H1 (cell line): ENCODE measurements at regions not wholly inside any gene's neighbourhood (a gene's known extent, or its start where the extent isn't known, plus 50 kb on each side); places are given as distances from the start of the nearest gene placed in this dataset.

ENCODE experiments used
- CTCF ChIA-PET: fragments of 300-600 bp; sonication (Branson Sonifier 250); formaldehyde crosslinking; loops from one replicate; lab custom pipeline; 2021; ENCODE audit not compliant: partially characterized antibody; lab: Charles Lee
- POLR2A ChIA-PET: fragments of 300-600 bp; sonication (Branson Sonifier 250); formaldehyde crosslinking; loops from one replicate; lab custom pipeline; 2021; ENCODE audit warnings: inconsistent platforms; ENCODE audit not compliant: partially characterized antibody; lab: Charles Lee
- DNase-seq, 2 experiments: peaks; one replicate each; pipeline versions ENCODE4 v3.0.0 to v3.0.0-alpha.2; 2010 to 2022; ENCODE audit warnings: low spot score in 2 of 2, low read depth in 1 of 2, mixed read lengths in 1 of 2
- FAIRE-seq: peaks from 2 replicates; lab custom pipeline; 2011; peaks lifted over from hg19 to GRCh38; lab: Jason Lieb, UNC
- H2AFZ ChIP-seq: 2 replicates; pipeline ENCODE4 v1.8.1; 2012; ENCODE audit warnings: low read length, inconsistent platforms
- H2AK5ac ChIP-seq: 2 replicates; pipeline ENCODE4 v1.6.1; 2013; ENCODE audit warnings: low read depth, low read length
- H2BK120ac ChIP-seq: replicated peaks from 2 replicates; pipeline ENCODE3; 2013; ENCODE audit warnings: low read depth, low read length, inconsistent platforms
- H2BK12ac ChIP-seq: 2 replicates; pipeline ENCODE4 v1.6.1; 2013; ENCODE audit warnings: low read depth, low read length
- H2BK15ac ChIP-seq: 2 replicates; pipeline ENCODE4 v1.6.1; 2013; ENCODE audit warnings: low read length
- H2BK20ac ChIP-seq: 2 replicates; pipeline ENCODE4 v1.6.1; 2013; ENCODE audit warnings: low read length
- H2BK5ac ChIP-seq: 2 replicates; pipeline ENCODE4 v1.6.1; 2013; ENCODE audit warnings: low read depth, low read length
- H3K14ac ChIP-seq: 2 replicates; pipeline ENCODE4 v1.6.1; 2013; ENCODE audit warnings: inconsistent platforms; ENCODE audit not compliant: insufficient read length
- H3K18ac ChIP-seq: 2 replicates; pipeline ENCODE4 v1.6.1; 2013; ENCODE audit warnings: low read length; ENCODE audit errors: extremely low read depth
- H3K23ac ChIP-seq: 2 replicates; pipeline ENCODE4 v1.6.1; 2013; ENCODE audit warnings: inconsistent platforms; ENCODE audit not compliant: insufficient read length
- H3K23me2 ChIP-seq: 2 replicates; pipeline ENCODE4 v1.6.1; 2013; ENCODE audit warnings: low read depth, low read length
- H3K27ac ChIP-seq: 2 replicates; pipeline ENCODE4 v1.6.1; 2011; ENCODE audit warnings: low read depth, low read length, inconsistent platforms
- H3K27me3 ChIP-seq, 4 experiments: replicated peaks in 1 of 4; 1 replicate in 1 of 4; 2 replicates in 3 of 4; pipeline versions ENCODE4 v1.6.1 to v1.8.1; 2011 to 2013; ENCODE audit warnings: low read length in 3 of 4, mild to moderate bottlenecking in 3 of 4, inconsistent platforms in 2 of 4, mixed read lengths in 2 of 4, moderate library complexity in 1 of 4; ENCODE audit not compliant: control insufficient read depth in 3 of 4, insufficient read depth in 3 of 4; ENCODE audit errors: extremely low read depth in 1 of 4
- H3K36me3 ChIP-seq, 4 experiments: 2 replicates each; pipeline versions ENCODE4 v1.6.1 to v1.8.1; 2011 to 2013; ENCODE audit warnings: mild to moderate bottlenecking in 4 of 4, low read length in 3 of 4, moderate library complexity in 2 of 4, control low read depth in 1 of 4, inconsistent platforms in 1 of 4; ENCODE audit not compliant: insufficient read depth in 4 of 4, control insufficient read depth in 2 of 4
- H3K4ac ChIP-seq: replicated peaks from 2 replicates; pipeline ENCODE3; 2013; ENCODE audit warnings: low read length, low read depth, mixed read lengths, inconsistent platforms; ENCODE audit not compliant: insufficient read length
- H3K4me1 ChIP-seq, 4 experiments: replicated peaks in 1 of 4; 1 replicate in 1 of 4; 2 replicates in 3 of 4; pipeline versions ENCODE4 v1.6.1 to v1.8.1; 2011 to 2013; ENCODE audit warnings: low read length in 3 of 4, inconsistent platforms in 2 of 4, mixed read lengths in 1 of 4; ENCODE audit not compliant: insufficient read depth in 4 of 4, control insufficient read depth in 3 of 4
- H3K4me2 ChIP-seq, 2 experiments: 2 replicates each; pipeline versions ENCODE4 v1.6.1 to v1.8.1; 2011 to 2013; ENCODE audit warnings: low read depth in 2 of 2, low read length in 2 of 2, control low read depth in 1 of 2, inconsistent platforms in 1 of 2, mild to moderate bottlenecking in 1 of 2; ENCODE audit not compliant: insufficient read depth in 1 of 2
- H3K4me3 ChIP-seq, 4 experiments: fragments of 200-600, 300-600 bp in 1 of 4; sonication (generic), shearing (Covaris generic), sonication (Bioruptor Twin) in 1 of 4; 2 replicates each; pipeline versions ENCODE4 v1.5.1 to v1.8.1; 2011 to 2016; ENCODE audit warnings: low read length in 4 of 4, low read depth in 3 of 4, control low read depth in 2 of 4, inconsistent platforms in 2 of 4, mild to moderate bottlenecking in 2 of 4, mixed read lengths in 1 of 4, moderate library complexity in 1 of 4; ENCODE audit not compliant: insufficient read depth in 2 of 4; ENCODE audit errors: extremely low read depth in 1 of 4
- H3K56ac ChIP-seq: replicated peaks from 2 replicates; pipeline ENCODE3; 2013; ENCODE audit warnings: low read depth, mild to moderate bottlenecking, mixed read lengths, low read length, inconsistent platforms; ENCODE audit not compliant: insufficient read length
- H3K79me1 ChIP-seq: 2 replicates; pipeline ENCODE4 v1.6.1; 2013; ENCODE audit warnings: low read depth, low read length, control low read depth
- H3K79me2 ChIP-seq, 2 experiments: 2 replicates each; pipeline versions ENCODE4 v1.6.1 to v1.8.1; 2012 to 2013; ENCODE audit warnings: low read length in 2 of 2, mild to moderate bottlenecking in 2 of 2, inconsistent platforms in 1 of 2; ENCODE audit not compliant: insufficient read depth in 2 of 2, control insufficient read depth in 1 of 2
- H3K9ac ChIP-seq, 4 experiments: replicated peaks in 1 of 4; 1 replicate in 1 of 4; 2 replicates in 3 of 4; pipeline versions ENCODE4 v1.6.1 to v1.8.1; 2011 to 2013; ENCODE audit warnings: low read depth in 3 of 4, low read length in 3 of 4, control low read depth in 2 of 4, mild to moderate bottlenecking in 2 of 4, moderate library complexity in 2 of 4, inconsistent platforms in 1 of 4; ENCODE audit errors: extremely low read depth in 1 of 4
- H3K9me3 ChIP-seq, 2 experiments: 2 replicates each; pipeline versions ENCODE4 v1.6.1 to v1.8.1; 2012 to 2013; ENCODE audit warnings: mild to moderate bottlenecking in 2 of 2, moderate library complexity in 2 of 2, control low read depth in 1 of 2, inconsistent platforms in 1 of 2, low read depth in 1 of 2, low read length in 1 of 2, mixed read lengths in 1 of 2; ENCODE audit not compliant: insufficient read depth in 2 of 2
- H4K20me1 ChIP-seq, 2 experiments: replicated peaks in 1 of 2; 2 replicates each; pipeline versions ENCODE3 to v1.8.1; 2011 to 2013; ENCODE audit warnings: inconsistent platforms in 2 of 2, low read length in 2 of 2, mild to moderate bottlenecking in 1 of 2; ENCODE audit not compliant: insufficient read depth in 2 of 2, control insufficient read depth in 1 of 2
- H4K5ac ChIP-seq: 2 replicates; pipeline ENCODE4 v1.6.1; 2013; ENCODE audit warnings: low read length, low read depth, mixed read lengths, inconsistent platforms; ENCODE audit not compliant: insufficient read length
- H4K8ac ChIP-seq: 2 replicates; pipeline ENCODE4 v1.8.0; 2013; ENCODE audit warnings: mild to moderate bottlenecking, moderate library complexity, low read length, inconsistent platforms; ENCODE audit not compliant: insufficient read depth; ENCODE audit errors: extremely low read depth
- H4K91ac ChIP-seq: replicated peaks from 2 replicates; pipeline ENCODE3; 2013; ENCODE audit warnings: low read length, mixed read lengths, inconsistent platforms; ENCODE audit not compliant: insufficient read length
- EZH2 ChIP-seq: fragments of 200-600 bp; sonication (generic); IDR thresholded peaks from 2 replicates; pipeline ENCODE4 v1.7.1; 2012; ENCODE audit warnings: low read depth, mild to moderate bottlenecking, moderate library complexity, low read length, inconsistent platforms; ENCODE audit not compliant: severe bottlenecking
- MAFK ChIP-seq: IDR thresholded peaks from 2 replicates; pipeline ENCODE4 v1.6.1; 2012; ENCODE audit warnings: low read depth, mild to moderate bottlenecking, improper control_type of control experiment, low read length
- NANOG ChIP-seq: IDR thresholded peaks from 2 replicates; pipeline ENCODE4 v1.6.1; 2011; ENCODE audit warnings: low read length, low read depth, mild to moderate bottlenecking, inconsistent platforms; ENCODE audit not compliant: insufficient read depth, poor library complexity, severe bottlenecking
- POU5F1 ChIP-seq: IDR thresholded peaks from 2 replicates; pipeline ENCODE4 v1.6.1; 2011; ENCODE audit warnings: low read depth, mild to moderate bottlenecking, low read length, moderate library complexity
- SIRT6 ChIP-seq: IDR thresholded peaks from one replicate; pipeline ENCODE4 v1.7.1; 2012; ENCODE audit warnings: low read length, inconsistent platforms
- SIX5 ChIP-seq: IDR thresholded peaks from 2 replicates; pipeline ENCODE4 v1.6.1; 2011; ENCODE audit warnings: mild to moderate bottlenecking, low read depth, low read length
- TCF12 ChIP-seq: IDR thresholded peaks from 2 replicates; pipeline ENCODE4 v1.6.1; 2011; ENCODE audit warnings: low read depth, mild to moderate bottlenecking, low read length
- WGBS, 2 experiments: shearing (Covaris generic) in 1 of 2; methylation state at CpG; one replicate each; pipeline versions ENCODE4 v1.1.6 to v1.1.7; 2013 to 2015; ENCODE audit warnings: low lambda C conversion rate in 2 of 2, mixed read lengths in 2 of 2, inconsistent platforms in 1 of 2, low coverage in 1 of 2, missing lambda C conversion rate in 1 of 2; ENCODE audit not compliant: insufficient replicate concordance in 2 of 2, insufficient coverage in 1 of 2, insufficient read length in 1 of 2; ENCODE audit errors: extremely low coverage in 1 of 2, missing lambda C conversion rate in 1 of 2; 5-methylcytosine and 5-hydroxymethylcytosine counted together
- TF ChIP-seq, protein P1 (sequence below): IDR thresholded peaks from 2 replicates; pipeline ENCODE4 v1.6.1; 2012; ENCODE audit warnings: inconsistent platforms
- TF ChIP-seq, protein P2 (sequence below): IDR thresholded peaks from 2 replicates; pipeline ENCODE4 v1.6.1; 2011; ENCODE audit warnings: low read length, improper control_type of control experiment
- TF ChIP-seq, protein P3 (sequence below), 3 experiments: IDR thresholded peaks; 1 replicate in 2 of 3; 2 replicates in 1 of 3; pipeline versions ENCODE4 v1.5.1 to v1.6.1; 2011; ENCODE audit warnings: low read length in 3 of 3, mild to moderate bottlenecking in 3 of 3, inconsistent platforms in 2 of 3, low read depth in 1 of 3, moderate library complexity in 1 of 3; ENCODE audit not compliant: insufficient read depth in 1 of 3; ENCODE audit errors: control extremely low read depth in 1 of 3

DNA sequence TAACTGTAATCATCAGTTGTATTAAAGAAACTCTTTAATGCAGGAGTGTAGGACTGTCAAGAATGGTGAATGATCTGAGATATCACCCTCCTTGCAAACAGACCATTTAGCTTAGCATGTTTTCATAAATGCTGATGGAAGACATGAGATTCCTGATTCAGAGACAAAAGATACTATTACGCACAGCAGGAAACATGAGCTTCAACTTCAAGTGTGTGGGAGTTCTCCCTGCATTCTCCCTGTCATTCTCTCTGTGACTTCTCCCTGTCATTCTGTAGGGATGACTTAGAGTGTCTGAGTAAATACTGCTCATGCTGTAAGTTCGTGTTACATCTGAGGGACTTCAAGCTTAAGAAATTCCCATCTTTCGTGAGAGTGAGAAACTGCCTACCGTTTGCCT, 866.0 kb upstream of the PRKX start:
- Histone ChIP-seq H3K9ac (no peak overlapping the region), H3K23me2 (no peaks in the 10 kb centered on the region), H3K23ac (no peak overlapping the region), H2BK20ac (no peak overlapping the region), H2BK12ac (no peak overlapping the region), H2BK120ac (no peak overlapping the region), H3K4me1 (no peaks in the 10 kb centered on the region), H4K8ac (no peak overlapping the region), H2BK15ac (no peak overlapping the region), H2AFZ (no peak overlapping the region), H3K14ac (no peak overlapping the region), H3K18ac (no peak overlapping the region), H3K56ac (no peak overlapping the region), H3K4ac (no peak overlapping the region), H4K20me1 (no peaks in the 10 kb centered on the region), H3K9me3 (no peaks in the 10 kb centered on the region), H3K4me2 (no peak overlapping the region), H2AK5ac (no peak overlapping the region), H4K5ac (no peak overlapping the region), H3K79me1 (no peaks in the 10 kb centered on the region), H2BK5ac (no peak overlapping the region), H3K4me3 (no peak overlapping the region), H3K79me2 (no peaks in the 10 kb centered on the region), H3K27me3 (no peaks in the 10 kb centered on the region), H3K36me3 (no peaks in the 10 kb centered on the region), H3K27ac (no peak overlapping the region), H4K91ac (no peak overlapping the region)
- POLR2A ChIA-PET = no interaction called here
- CTCF ChIA-PET = no interaction called here
- WGBS, 2 experiments = 87% methylated on average over 4 of the region's 4 CpGs; no CpG with 5 or more reads in 1 of the 2 experiments
- no peak for DNase-seq
- FAIRE-seq = no peak
- TF ChIP-seq, protein P1, sequence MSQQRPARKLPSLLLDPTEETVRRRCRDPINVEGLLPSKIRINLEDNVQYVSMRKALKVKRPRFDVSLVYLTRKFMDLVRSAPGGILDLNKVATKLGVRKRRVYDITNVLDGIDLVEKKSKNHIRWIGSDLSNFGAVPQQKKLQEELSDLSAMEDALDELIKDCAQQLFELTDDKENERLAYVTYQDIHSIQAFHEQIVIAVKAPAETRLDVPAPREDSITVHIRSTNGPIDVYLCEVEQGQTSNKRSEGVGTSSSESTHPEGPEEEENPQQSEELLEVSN = no peak
- TF ChIP-seq SIRT6 (no peak), MAFK (no peak), TCF12 (no peak), NANOG (no peak), EZH2 (no peak), POU5F1 (no peak), SIX5 (no peak)
- TF ChIP-seq, protein P2, sequence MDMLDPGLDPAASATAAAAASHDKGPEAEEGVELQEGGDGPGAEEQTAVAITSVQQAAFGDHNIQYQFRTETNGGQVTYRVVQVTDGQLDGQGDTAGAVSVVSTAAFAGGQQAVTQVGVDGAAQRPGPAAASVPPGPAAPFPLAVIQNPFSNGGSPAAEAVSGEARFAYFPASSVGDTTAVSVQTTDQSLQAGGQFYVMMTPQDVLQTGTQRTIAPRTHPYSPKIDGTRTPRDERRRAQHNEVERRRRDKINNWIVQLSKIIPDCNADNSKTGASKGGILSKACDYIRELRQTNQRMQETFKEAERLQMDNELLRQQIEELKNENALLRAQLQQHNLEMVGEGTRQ = no peak
- TF ChIP-seq, protein P3, sequence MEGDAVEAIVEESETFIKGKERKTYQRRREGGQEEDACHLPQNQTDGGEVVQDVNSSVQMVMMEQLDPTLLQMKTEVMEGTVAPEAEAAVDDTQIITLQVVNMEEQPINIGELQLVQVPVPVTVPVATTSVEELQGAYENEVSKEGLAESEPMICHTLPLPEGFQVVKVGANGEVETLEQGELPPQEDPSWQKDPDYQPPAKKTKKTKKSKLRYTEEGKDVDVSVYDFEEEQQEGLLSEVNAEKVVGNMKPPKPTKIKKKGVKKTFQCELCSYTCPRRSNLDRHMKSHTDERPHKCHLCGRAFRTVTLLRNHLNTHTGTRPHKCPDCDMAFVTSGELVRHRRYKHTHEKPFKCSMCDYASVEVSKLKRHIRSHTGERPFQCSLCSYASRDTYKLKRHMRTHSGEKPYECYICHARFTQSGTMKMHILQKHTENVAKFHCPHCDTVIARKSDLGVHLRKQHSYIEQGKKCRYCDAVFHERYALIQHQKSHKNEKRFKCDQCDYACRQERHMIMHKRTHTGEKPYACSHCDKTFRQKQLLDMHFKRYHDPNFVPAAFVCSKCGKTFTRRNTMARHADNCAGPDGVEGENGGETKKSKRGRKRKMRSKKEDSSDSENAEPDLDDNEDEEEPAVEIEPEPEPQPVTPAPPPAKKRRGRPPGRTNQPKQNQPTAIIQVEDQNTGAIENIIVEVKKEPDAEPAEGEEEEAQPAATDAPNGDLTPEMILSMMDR (IDR thresholded peaks at IDR 0.05; ENCODE audit: control extremely low read depth in 1 of 3, insufficient read depth in 1 of 3, low read depth in 1 of 3, low read length in 3 of 3) = no peak
